ENCODE measurements at regions not wholly inside any gene's neighbourhood (a gene's known extent, or its start where the extent isn't known, plus 50 kb on each side); places are given as distances from the start of the nearest gene placed in this dataset.

GRCh38 chr5:167008705-167009104 is 1282.7 kb upstream of the WWC1 start:
- DNase-seq = no peak
- H3K27me3 ChIP-seq = no peaks in the 10 kb centered on the region
- peaks cover 0 to 5% of the 10 kb centered on the region in 2 donors for H3K4me1 ChIP-seq
- intact Hi-C loops (cut with DNase I) = no loop called here
- no peak overlapping the region for H3K27ac ChIP-seq
- H3K36me3 ChIP-seq = no peaks in the 10 kb centered on the region
- 84 to 86% methylated on average over 10 of the region's 10 CpGs for WGBS, 2 donors
- no peaks in the 10 kb centered on the region for H3K9me3 ChIP-seq
- H3K4me3 ChIP-seq (replicated peaks in 1 of 3) = no peak overlapping the region
- TF ChIP-seq POLR2A (IDR thresholded peaks at IDR 0.05) (no peak), CTCF (IDR thresholded peaks at IDR 0.05) (no peak)

- intact Hi-C loops (cut with DNase I) = no loop called here
- DNase-seq = no peak
- WGBS, 2 donors = 74 to 78% methylated on average over 2 of the region's 2 CpGs
- no peaks in the 10 kb centered on the region for H3K4me1 ChIP-seq
- TF ChIP-seq POLR2A (IDR thresholded peaks at IDR 0.05) (no peak), CTCF (IDR thresholded peaks at IDR 0.05) (no peak)
- no peak overlapping the region for H3K4me3 ChIP-seq (replicated peaks in 1 of 3)
- H3K9me3 ChIP-seq = no peaks in the 10 kb centered on the region
- H3K36me3 ChIP-seq = no peaks in the 10 kb centered on the region
- no peaks in the 10 kb centered on the region for H3K27me3 ChIP-seq
- H3K27ac ChIP-seq = no peak overlapping the region
Observed at GRCh38 chr5:167011196-167011595, 1280.2 kb upstream of the WWC1 start.

- H3K27ac ChIP-seq = no peak overlapping the region
- no peaks in the 10 kb centered on the region for H3K27me3 ChIP-seq
- WGBS, 2 donors = 46 to 64% methylated on average over 2 of the region's 2 CpGs
- DNase-seq = no peak
- intact Hi-C loops (cut with DNase I) = no loop called here
- no peaks in the 10 kb centered on the region for H3K36me3 ChIP-seq
- no peak for TF ChIP-seq POLR2A (IDR thresholded peaks at IDR 0.05)
- TF ChIP-seq CTCF (IDR thresholded peaks at IDR 0.05) = no peak
- H3K4me3 ChIP-seq (replicated peaks in 1 of 3) = no peak overlapping the region
- no peaks in the 10 kb centered on the region for H3K4me1 ChIP-seq
- no peaks in the 10 kb centered on the region for H3K9me3 ChIP-seq
Observed at GRCh38 chr5:167012123-167013034, 1279.1 kb upstream of the WWC1 start.

GRCh38 chr5:167014401-167015056 is 1276.9 kb upstream of the WWC1 start:
- intact Hi-C loops (cut with DNase I) = no loop called here
- WGBS, 2 donors = 71 to 73% methylated on average over 5 of the region's 5 CpGs

More at GRCh38 chr5:167014401-167015056, 1276.9 kb upstream of the WWC1 start:
- Histone ChIP-seq H3K27ac (no peak overlapping the region), H3K9me3 (no peaks in the 10 kb centered on the region), H3K27me3 (no peaks in the 10 kb centered on the region), H3K36me3 (no peaks in the 10 kb centered on the region), H3K4me1 (no peaks in the 10 kb centered on the region), H3K4me3 (replicated peaks in 1 of 3) (no peak overlapping the region)
- no peak for DNase-seq
- TF ChIP-seq POLR2A (IDR thresholded peaks at IDR 0.05) (no peak), CTCF (IDR thresholded peaks at IDR 0.05) (no peak)

Measured in thyroid gland (tissue), 4 donors.